ENCODE measurements at regions not wholly inside any gene's neighbourhood (a gene's known extent, or its start where the extent isn't known, plus 50 kb on each side); places are given as distances from the start of the nearest gene placed in this dataset.

DNA sequence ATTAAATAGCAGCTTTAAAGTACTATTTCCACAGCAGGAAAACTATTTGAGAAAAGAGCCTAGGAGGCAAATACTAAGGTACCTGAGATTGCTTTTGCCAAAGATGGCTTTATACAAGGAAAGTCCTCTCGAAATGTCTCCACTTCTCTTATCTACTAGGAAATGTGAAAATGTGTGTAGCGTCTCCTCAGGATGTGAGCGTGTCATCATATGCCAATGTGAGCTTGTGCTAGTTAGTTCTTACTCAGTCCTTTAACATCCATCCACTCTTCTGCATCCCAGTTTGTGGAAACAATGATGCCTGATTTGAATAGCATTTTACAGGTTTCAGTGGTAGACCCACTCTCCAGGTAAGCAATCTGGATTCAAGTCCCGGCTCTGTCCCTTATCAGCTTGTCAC lies 421.0 kb downstream of the DYNC2H1 start:
- DNase-seq, result no peak

DNA sequence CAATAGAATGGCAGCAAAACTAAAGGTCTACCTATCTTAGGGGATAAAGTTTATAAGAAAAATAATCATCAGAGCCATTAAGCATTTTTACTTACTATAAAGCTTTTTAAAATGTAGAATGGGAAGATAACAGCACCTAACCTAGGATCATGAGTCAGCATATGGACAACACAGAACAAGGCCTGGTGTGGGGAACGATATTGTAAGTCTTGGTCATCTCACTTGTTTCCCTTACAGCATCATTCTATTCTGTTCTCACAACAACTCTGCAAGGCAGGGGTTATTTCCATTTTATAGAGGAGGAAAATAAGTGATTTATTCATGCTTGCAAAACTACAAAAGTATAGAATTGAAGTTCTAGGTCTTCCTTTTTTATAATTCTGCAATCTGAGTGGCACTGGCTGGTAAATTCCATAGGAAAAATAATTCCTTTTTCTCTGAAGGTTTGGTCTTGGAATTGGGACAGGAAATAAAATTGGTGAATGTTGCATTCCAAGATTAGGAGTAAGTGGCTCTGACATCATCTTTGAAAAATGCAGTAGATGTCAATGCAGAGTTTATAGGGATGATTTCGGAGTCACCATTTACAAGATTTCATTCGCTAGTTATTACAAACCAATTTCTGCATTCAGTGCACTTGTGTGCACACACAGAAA lies 423.0 kb downstream of the DYNC2H1 start:
- no peak for DNase-seq

DNA sequence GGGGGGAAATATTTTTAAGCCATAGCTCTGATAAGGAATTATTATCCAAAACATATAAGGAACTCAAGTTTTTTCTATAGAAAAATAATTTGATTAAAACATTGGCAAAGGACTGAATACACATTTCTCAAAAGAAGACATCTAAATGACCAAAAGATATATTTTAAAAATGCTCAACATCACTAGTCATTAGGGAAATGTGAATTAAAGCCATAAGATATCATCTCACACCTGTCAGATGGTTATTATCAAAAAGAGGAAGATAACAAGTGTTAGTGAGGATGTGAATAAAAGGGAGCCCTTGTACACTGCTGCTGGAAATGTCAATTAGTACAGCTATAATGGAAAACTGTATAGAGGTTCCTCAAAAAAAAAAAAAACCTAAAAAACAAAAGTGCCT lies 425.0 kb downstream of the DYNC2H1 start:
- DNase-seq, result no peak

DNA sequence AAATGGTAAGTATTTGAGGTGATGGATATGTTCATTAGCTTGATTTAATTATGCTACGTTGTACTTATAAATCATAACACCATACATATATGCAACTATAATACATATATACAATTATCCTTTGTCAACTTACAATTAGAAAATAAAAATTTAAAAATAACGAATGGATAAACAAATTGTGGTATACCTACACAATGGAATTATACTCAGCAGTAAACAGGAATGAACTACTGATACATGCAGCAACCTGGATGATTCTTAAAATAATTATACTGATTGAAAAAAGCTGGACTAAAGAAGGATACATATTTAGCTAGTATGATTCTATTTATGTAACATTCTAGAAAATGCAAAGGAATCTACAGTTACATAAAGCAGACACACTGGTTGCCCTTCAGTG lies 425.7 kb downstream of the DYNC2H1 start:
- DNase-seq, result no peak

- no peak for DNase-seq
Observed at GRCh38 chr11:103536335-103536722, 427.1 kb downstream of the DYNC2H1 start.

DNA sequence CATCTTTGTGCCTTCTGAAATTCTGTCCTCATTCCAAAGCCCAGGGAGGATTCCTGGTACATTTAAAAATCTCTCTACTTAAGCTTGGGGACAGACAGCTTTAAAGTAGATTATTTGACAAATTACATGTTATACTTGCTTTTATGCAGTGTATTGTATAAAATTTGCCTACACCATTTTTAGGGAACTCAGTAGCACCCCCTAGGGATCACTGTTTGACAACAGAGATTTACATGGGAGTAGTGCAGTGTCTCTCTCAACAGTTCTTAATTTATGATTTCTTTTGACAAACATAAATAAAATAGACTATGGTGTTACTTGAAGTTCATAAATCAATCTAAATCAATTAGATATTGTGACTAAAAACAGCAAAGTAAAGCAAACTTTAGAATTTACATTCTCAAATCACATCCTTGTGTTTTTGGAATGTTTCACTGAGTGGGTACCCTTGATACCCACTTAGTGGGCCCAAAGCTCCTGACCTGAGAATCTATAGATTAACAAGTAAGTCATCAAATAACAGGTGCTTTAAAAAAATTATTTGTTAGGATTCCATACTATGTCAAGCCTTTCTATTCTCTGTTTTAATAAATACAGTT lies 428.8 kb downstream of the DYNC2H1 start:
- DNase-seq, result no peak

GRCh38 chr11:103539166-103539565 lies 429.9 kb downstream of the DYNC2H1 start:
- DNase-seq, result no peak

DNA sequence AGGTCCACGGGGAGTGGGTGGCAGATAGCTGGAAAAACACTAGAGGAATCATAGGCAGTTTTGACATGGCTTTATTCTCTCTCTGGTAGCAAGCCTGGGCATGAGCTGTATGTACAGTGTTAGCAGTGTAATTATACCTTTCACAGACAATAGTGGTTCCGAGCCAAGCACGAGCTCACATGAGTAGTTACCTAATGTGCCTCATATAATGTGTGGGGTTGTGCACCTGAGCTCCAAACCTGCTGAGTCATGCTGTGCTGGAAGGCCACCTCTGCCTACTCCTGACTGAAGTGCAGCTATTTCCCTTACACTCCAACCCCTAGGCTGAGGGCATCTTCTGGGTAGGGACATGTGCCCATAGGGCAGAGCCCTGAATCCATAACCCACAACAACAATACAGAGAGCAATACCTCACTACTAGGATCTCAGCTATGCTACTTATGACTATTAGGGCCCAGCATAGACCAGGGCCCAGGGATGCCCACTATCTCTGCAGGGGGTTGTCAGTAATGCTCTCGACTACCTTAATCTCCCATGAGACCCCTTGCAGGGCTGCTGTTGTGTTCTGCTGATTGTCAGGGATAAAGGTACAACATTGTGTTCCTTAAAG lies 432.1 kb downstream of the DYNC2H1 start:
- DNase-seq, result no peak

DNA sequence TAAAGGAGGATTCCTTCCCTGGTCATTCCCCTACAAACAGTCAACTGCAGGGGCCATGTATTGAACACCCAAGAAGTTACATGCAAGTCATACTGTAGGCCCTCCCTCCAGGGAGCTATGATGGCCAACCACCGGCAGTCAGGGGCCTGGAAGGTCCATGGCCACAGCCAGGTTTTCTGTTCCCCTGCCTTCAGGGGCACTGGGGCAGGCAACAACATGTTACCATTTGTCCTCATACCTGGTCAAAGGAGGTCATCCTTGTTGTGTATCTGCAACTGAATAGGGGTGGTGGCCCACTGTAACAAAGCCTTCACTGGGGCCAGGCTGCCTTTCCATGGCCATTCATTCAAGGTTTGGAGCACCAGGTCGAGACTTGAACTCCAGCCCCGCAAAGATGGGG lies 433.6 kb downstream of the DYNC2H1 start:
- DNase-seq, result no peak

- DNase-seq, result no peak
Observed at GRCh38 chr11:103543456-103543855, 434.2 kb downstream of the DYNC2H1 start.

DNA sequence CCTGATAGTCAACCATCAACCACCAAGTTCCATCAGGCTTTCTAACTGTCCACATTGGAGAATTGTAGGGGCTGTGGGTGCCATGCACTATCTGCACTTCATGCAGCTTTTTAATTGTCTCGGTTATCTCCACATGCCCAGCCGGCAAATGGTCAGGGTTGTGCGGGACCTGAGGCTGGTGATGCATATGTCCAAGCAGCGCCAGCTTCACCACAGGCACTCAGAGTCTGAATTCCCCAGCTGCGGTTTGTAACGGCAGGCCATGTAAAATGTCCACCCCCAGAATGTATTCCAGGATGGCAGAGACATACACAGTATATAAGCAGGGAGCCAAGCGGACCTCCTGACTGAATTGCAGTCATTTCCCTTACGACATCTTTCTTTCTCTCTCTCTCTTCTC lies 435.6 kb downstream of the DYNC2H1 start:
- DNase-seq, result no peak

DNA sequence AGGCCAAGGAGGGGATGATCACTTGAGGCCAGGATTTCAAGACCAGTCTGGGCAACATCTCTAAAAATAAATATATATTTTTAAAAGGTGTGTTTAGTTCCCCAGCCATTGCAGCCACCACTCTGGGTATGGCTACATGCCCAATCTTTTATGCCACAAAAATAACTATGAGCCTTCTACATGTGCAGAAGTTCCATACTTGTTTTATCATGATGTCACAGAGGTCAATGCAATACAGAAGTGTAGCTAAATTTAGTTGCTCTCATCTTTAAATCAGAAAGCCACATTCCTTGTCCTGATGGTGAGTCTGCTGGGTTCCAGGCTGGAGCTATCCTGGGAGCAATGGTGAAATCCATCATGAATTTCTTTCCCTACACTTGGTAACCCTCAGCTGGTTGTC lies 436.3 kb downstream of the DYNC2H1 start:
- DNase-seq, result no peak

DNA sequence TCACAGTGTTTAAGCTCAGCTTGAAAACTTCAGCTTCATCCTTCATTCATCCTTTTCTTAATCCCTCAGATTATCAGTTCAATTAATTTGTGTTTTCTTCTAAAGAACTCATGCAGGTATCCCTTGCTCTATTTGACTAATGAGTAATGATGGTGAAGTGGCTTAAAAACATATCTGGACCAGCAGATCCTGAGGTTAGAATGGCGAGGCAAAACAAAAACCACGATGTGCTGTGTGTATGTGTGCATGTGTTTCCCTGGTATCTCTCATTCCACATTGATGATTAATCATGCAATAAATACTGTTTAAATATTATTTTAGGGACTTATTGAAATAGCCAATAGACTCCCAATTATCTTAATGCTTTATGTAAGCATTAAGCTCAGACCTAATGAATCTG lies 437.0 kb downstream of the DYNC2H1 start:
- DNase-seq, result no peak

DNA sequence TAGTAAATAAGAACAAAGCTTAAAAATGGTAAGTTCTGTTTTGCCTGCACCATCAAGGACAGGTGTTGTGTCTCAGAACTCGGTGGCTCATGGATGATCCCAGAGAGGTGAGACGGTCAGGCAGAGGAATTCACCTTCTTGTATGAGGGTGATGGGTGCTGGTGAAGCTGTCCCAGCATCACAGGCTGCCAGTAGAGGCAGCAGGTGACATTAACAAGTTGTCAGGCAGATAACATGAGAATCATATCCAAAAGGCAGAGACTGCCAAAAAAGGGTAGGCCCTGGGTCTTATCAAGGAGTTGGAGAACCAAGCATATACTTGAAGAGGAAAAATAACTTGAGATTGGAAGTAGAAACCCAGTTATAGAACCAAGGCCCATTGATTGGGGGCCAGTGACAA lies 437.8 kb downstream of the DYNC2H1 start:
- DNase-seq, result no peak

DNA sequence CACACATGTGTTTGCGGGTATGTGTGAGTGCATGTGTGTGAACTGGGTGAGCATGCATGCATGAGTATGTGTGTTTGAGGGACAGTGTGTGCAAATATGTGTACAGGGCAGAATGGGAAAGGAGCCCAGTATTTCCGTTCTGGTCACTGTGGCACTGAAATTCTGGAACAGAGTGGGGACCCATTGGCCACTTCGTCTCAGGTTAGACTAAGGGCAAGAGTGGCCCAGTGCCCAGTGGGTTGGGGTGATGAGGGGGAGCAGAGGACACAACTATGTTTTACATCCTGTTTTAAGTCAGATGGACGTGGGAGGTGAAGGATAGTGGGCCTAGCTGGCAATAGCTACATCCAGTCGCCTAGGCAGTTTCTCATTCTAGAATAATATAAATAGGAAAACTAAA lies 438.5 kb downstream of the DYNC2H1 start:
- DNase-seq, result no peak

GRCh38 chr11:103548838-103549237 lies 439.6 kb downstream of the DYNC2H1 start:
- DNase-seq, result no peak

GRCh38 chr11:103550811-103551210 lies 441.6 kb downstream of the DYNC2H1 start:
- DNase-seq, result no peak

GRCh38 chr11:103552086-103552485 lies 442.9 kb downstream of the DYNC2H1 start:
- DNase-seq, result no peak

GRCh38 chr11:103556171-103556570 lies 446.9 kb downstream of the DYNC2H1 start:
- no peak for DNase-seq

- no peak for DNase-seq
Observed at GRCh38 chr11:103566116-103566515, 456.9 kb downstream of the DYNC2H1 start.

DNA sequence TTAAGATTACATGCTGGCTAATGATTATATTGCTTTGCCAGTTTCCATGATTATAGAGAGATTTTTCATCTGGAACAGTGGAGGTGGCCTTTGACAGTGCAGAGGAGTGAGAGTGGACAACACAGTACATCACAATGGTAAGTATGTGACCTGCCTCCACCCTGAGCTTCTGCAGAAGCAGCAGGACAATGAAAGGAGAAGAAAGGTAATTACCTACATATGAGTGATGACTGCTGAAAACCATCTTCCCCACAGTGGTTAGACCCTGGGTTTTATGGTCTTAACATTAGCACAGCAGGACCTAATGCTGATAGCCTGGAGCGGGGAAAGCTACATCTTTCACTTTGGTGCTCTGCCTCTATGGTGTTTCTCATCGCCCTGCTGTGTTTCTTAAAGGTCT lies 454.7 kb upstream of the DDI1 start:
- DNase-seq, result no peak

GRCh38 chr11:103582351-103582909 lies 454.0 kb upstream of the DDI1 start:
- no peak for DNase-seq

GRCh38 chr11:103584021-103584420 lies 452.4 kb upstream of the DDI1 start:
- DNase-seq, result no peak

- DNase-seq, result no peak
Observed at GRCh38 chr11:103584720-103585119, 451.7 kb upstream of the DDI1 start.
